ENCODE measurements at regions not wholly inside any gene's neighbourhood (a gene's known extent, or its start where the extent isn't known, plus 50 kb on each side); places are given as distances from the start of the nearest gene placed in this dataset.
A peak's percentile ranks its signal among the peaks of the same experiment; 100 is the strongest.
"Not testable (repeated sequence)": the region's sequence is repeated elsewhere in the genome, so short reads cannot be mapped to it uniquely, and the experiment has no call there.

DNA sequence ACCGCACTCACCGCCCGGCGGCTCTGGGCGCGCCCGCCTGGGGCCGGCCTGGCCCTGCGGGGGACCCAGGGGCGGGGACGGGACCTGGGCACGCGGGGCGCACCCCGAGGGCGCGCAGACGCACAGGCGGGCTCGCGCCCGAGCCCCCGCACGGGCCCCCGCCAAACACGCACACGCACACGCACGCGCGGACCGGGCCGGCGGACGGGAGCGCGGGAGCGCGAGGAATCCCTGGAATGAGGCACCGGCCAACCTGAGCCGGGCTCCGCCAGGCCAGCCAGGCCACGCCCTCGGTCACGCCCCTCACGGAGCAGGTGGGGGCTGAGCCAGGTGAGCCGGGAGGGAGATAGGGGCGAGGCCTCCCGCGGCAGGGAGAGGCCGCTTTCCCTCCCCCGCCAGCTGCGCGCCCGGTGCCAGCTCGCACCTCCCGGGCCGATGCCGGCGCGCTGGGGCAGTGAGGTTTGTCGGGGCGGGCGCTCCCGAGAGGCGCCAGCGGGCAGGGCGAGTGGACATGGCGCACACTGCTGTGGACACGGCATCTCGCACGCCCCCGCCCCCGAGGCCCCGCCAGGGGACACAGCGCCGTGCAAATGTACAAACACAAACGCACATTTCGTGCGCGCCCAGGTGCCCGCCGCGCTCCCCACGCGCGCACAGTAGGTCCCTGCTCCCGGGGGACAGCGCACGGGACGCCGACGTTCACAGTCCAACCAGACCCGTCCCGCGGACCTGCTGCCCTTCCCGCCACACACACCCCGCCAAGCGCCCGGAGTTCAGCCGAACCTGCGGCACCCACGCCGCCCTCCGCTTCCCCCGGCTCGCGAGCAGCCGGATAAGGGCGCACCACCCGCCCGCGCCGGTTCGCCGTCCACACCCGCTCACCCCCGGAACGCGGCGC lies 75.9 kb upstream of the VGLL4 start:
- Mint-ChIP-seq H3K36me3 (peaks cover 1% of the 10 kb centered on the region), H3K4me1 (peaks cover 20% of the 10 kb centered on the region), H3K27ac (no peak overlapping the region), H3K4me3 (peak overlapping the region; percentile 94), H3K9me3 (no peaks in the 10 kb centered on the region), H3K27me3 (peaks cover 18% of the 10 kb centered on the region)
- POLR2A ChIA-PET = no interaction called here
- peak; percentile 75 for DNase-seq
- ATAC-seq (ENCODE audit: low read depth) = peak; percentile 61

DNA sequence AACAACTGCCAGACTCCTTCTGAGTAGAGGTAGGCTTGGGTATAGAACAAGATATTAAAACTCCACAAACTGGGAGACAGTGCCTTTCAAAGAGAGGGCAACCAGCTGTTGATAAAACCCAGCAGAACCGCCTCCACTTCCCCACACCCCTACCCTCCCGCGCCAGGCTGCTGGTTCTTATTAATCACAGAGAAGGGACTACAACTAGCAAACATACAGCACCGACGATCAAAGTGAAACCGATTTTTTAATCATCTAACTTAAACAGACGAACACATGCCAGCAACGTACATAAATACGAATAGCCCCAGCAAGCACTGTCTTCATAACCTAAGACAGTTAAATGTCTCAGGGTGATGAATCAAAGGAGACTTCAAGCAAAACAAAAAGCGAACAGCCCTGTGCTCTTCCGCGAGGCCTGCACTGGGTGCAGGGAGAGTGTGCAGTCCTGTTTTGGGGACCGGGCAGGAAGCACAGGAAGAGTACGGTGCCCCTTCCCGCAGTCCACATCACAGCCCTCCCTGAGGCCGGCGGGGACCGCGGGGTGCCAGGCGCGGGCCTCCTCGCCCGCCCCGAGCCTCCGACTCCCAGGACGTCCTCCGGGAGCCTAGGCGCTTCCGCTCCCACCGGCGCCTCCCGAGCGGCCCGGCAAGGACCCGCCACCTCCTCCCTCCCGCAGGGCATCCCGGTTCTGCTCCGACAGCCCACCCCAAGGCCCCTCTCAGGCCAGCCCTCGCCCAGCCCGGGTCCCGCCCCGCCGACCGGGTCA lies 75.1 kb upstream of the VGLL4 start:
- H3K27ac Mint-ChIP-seq = peak overlapping the region; percentile 82
- ATAC-seq (ENCODE audit: low read depth) (peak; percentile 31), DNase-seq (peak; percentile 34)
- H3K27me3 Mint-ChIP-seq = peaks cover 16% of the 10 kb centered on the region
- H3K36me3 Mint-ChIP-seq = peaks cover 1% of the 10 kb centered on the region
- peaks cover 18% of the 10 kb centered on the region for H3K4me1 Mint-ChIP-seq
- H3K4me3 Mint-ChIP-seq = peak overlapping the region; percentile 94
- H3K9me3 Mint-ChIP-seq = no peaks in the 10 kb centered on the region
- POLR2A ChIA-PET = no interaction called here

- Mint-ChIP-seq H3K27ac (peak overlapping the region; percentile 82), H3K27me3 (peaks cover 14% of the 10 kb centered on the region)
- no peak for DNase-seq
Observed at GRCh38 chr3:11717768-11718636, 74.3 kb upstream of the VGLL4 start.

DNA sequence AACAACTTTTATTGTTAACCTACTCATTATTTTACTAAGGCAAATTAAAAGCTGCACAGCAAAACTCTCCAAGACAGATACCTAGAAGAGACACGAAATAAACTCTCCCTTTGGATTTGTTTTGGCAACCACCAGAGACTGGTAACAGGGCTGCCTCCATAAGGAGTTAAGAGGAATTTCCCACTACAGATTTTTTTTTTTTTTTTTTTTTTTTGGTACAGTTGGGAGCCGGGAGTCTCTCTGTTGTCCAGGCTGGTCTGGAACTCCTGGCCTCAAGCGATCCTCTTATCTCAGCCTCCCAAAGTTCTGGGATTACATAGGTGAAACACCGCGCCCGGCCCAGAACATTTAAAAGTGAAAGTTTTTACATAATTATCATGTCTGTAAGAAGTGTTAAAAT lies 73.6 kb upstream of the VGLL4 start:
- H3K27ac Mint-ChIP-seq = no peak overlapping the region
- no peak overlapping the region for H3K4me3 Mint-ChIP-seq
- DNase-seq = no peak
- peaks cover 1% of the 10 kb centered on the region for H3K36me3 Mint-ChIP-seq
- H3K27me3 Mint-ChIP-seq = peaks cover 14% of the 10 kb centered on the region
- H3K4me1 Mint-ChIP-seq = peaks cover 18% of the 10 kb centered on the region
- POLR2A ChIA-PET = no interaction called here
- no peaks in the 10 kb centered on the region for H3K9me3 Mint-ChIP-seq
- ATAC-seq (ENCODE audit: low read depth) = no peak

More at GRCh38 chr3:11717768-11718636, 74.3 kb upstream of the VGLL4 start:
- ATAC-seq (ENCODE audit: low read depth) = no peak
- peak overlapping the region; percentile 94 for H3K4me3 Mint-ChIP-seq
- POLR2A ChIA-PET = no interaction called here
- no peaks in the 10 kb centered on the region for H3K9me3 Mint-ChIP-seq
- H3K36me3 Mint-ChIP-seq = peaks cover 1% of the 10 kb centered on the region
- peaks cover 18% of the 10 kb centered on the region for H3K4me1 Mint-ChIP-seq

DNA sequence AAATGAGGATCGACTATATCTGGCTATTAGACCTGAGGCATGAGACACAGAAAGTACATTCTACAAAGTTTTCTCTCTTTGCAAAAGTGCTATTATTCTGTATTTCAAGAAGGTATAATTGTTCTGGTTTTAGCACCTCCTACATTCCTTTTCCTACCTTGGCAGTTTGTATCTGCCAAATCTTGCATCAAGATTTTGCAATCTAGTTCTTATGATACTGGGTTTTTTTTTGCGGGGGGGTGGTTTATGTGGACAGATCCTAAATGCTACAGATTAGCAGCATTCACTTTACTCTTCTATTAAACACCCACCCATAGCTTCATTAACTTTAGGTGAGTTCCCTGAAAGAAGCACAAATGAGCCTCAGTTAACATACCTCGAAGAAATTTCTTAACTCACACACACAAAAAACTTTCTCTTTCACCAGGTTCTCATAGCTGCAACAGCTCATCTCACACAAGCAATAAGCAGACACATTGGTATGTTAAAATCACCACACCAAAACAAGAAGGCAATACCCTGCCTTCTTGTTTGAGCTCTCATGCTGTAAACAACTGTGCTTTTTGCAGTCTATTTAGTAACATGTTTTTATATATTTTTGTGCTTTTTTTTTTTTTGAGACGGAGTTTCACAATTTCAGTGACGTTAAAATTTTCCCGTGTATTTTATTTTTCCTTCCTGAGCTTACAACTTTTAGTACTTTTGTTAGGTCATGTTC lies 73.0 kb upstream of the VGLL4 start:
- H3K27me3 Mint-ChIP-seq = peaks cover 9% of the 10 kb centered on the region
- POLR2A ChIA-PET = interaction anchor here (0.6 kb wide), 1 partner anchor 14 kb away, joined by 5 read pairs; no protein-coding TSS in a partner anchor
- no peak overlapping the region for H3K27ac Mint-ChIP-seq
- H3K9me3 Mint-ChIP-seq = no peaks in the 10 kb centered on the region
- peaks cover 1% of the 10 kb centered on the region for H3K36me3 Mint-ChIP-seq
- ATAC-seq (ENCODE audit: low read depth) = no peak
- DNase-seq = no peak
- H3K4me3 Mint-ChIP-seq = no peak overlapping the region
- peaks cover 18% of the 10 kb centered on the region for H3K4me1 Mint-ChIP-seq

GRCh38 chr3:11713171-11713570 lies 69.5 kb upstream of the VGLL4 start:
- H3K9me3 Mint-ChIP-seq = peaks cover 11% of the 10 kb centered on the region
- POLR2A ChIA-PET = no interaction called here
- DNase-seq = no peak
- peaks cover 5% of the 10 kb centered on the region for H3K4me1 Mint-ChIP-seq
- H3K27ac Mint-ChIP-seq = no peak overlapping the region
- H3K4me3 Mint-ChIP-seq = no peak overlapping the region
- no peaks in the 10 kb centered on the region for H3K36me3 Mint-ChIP-seq
- H3K27me3 Mint-ChIP-seq = no peaks in the 10 kb centered on the region
- no peak for ATAC-seq (ENCODE audit: low read depth)

DNA sequence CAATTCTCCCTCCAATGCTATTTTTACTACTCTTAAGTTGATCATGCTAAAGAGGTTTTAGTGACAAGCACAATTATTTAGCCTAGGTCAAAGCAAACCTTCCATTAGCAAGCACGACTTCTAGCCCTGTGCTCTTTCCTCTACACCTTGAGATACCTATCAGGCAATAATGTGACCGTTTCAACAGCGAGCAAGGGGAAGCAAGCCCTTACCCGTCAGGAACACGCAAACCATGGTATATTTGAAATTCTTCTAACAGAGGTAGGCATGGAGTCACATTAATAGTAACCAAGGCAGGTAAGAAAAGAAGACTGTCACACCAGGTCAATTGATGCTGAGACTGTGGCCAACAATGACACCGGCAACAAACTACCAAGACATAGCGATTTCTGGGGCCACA lies 68.9 kb upstream of the VGLL4 start:
- no peak for DNase-seq
- no peak for ATAC-seq (ENCODE audit: low read depth)
- Mint-ChIP-seq H3K4me1 (no peaks in the 10 kb centered on the region), H3K27me3 (no peaks in the 10 kb centered on the region), H3K9me3 (peaks cover 12% of the 10 kb centered on the region), H3K27ac (no peak overlapping the region), H3K4me3 (no peak overlapping the region), H3K36me3 (no peaks in the 10 kb centered on the region)
- POLR2A ChIA-PET = no interaction called here

- no peak overlapping the region for H3K27ac Mint-ChIP-seq
- no peaks in the 10 kb centered on the region for H3K27me3 Mint-ChIP-seq
- no peak overlapping the region for H3K4me3 Mint-ChIP-seq
- ATAC-seq (ENCODE audit: low read depth) (no peak), DNase-seq (no peak)
- no peaks in the 10 kb centered on the region for H3K4me1 Mint-ChIP-seq
- peaks cover 12% of the 10 kb centered on the region for H3K9me3 Mint-ChIP-seq
- POLR2A ChIA-PET = no interaction called here
- no peaks in the 10 kb centered on the region for H3K36me3 Mint-ChIP-seq
Observed at GRCh38 chr3:11711876-11712275, 68.2 kb upstream of the VGLL4 start.

GRCh38 chr3:11709782-11710181 lies 66.1 kb upstream of the VGLL4 start:
- POLR2A ChIA-PET = no interaction called here
- H3K36me3 Mint-ChIP-seq = no peaks in the 10 kb centered on the region
- DNase-seq (no peak), ATAC-seq (ENCODE audit: low read depth) (no peak)
- H3K27me3 Mint-ChIP-seq = no peaks in the 10 kb centered on the region
- H3K4me3 Mint-ChIP-seq = no peak overlapping the region
- H3K27ac Mint-ChIP-seq = no peak overlapping the region
- H3K4me1 Mint-ChIP-seq = no peaks in the 10 kb centered on the region
- H3K9me3 Mint-ChIP-seq = peaks cover 12% of the 10 kb centered on the region

- H3K36me3 Mint-ChIP-seq; ATAC-seq (ENCODE audit: low read depth); H3K27ac Mint-ChIP-seq; DNase-seq; H3K4me3 Mint-ChIP-seq; H3K27me3 Mint-ChIP-seq; H3K4me1 Mint-ChIP-seq; POLR2A ChIA-PET: not testable (repeated sequence)
- H3K9me3 Mint-ChIP-seq = peaks cover 12% of the 10 kb centered on the region
Observed at GRCh38 chr3:11707084-11707483, 63.4 kb upstream of the VGLL4 start.

GRCh38 chr3:11706604-11707003 lies 62.9 kb upstream of the VGLL4 start:
- POLR2A ChIA-PET = no interaction called here

GRCh38 chr3:11705049-11705448 lies 61.3 kb upstream of the VGLL4 start:
- H3K4me3 Mint-ChIP-seq = no peak overlapping the region
- POLR2A ChIA-PET = no interaction called here
- H3K9me3 Mint-ChIP-seq = peaks cover 8% of the 10 kb centered on the region
- peaks cover 5% of the 10 kb centered on the region for H3K36me3 Mint-ChIP-seq
- DNase-seq = no peak
- no peak for ATAC-seq (ENCODE audit: low read depth)
- no peaks in the 10 kb centered on the region for H3K27me3 Mint-ChIP-seq
- H3K27ac Mint-ChIP-seq = no peak overlapping the region
- no peaks in the 10 kb centered on the region for H3K4me1 Mint-ChIP-seq

More at GRCh38 chr3:11706604-11707003, 62.9 kb upstream of the VGLL4 start:
- no peak for ATAC-seq (ENCODE audit: low read depth)
- DNase-seq = no peak
- Mint-ChIP-seq H3K4me1 (no peaks in the 10 kb centered on the region), H3K4me3 (no peak overlapping the region), H3K27ac (no peak overlapping the region), H3K9me3 (peaks cover 12% of the 10 kb centered on the region), H3K36me3 (peaks cover 3% of the 10 kb centered on the region), H3K27me3 (no peaks in the 10 kb centered on the region)
